Testis (tissue), 2 donors: ENCODE measurements at regions not wholly inside any gene's neighbourhood (a gene's known extent, or its start where the extent isn't known, plus 50 kb on each side); places are given as distances from the start of the nearest gene placed in this dataset.

ENCODE experiments used
- DNase-seq: peaks from one replicate; pipeline ENCODE4 v3.0.0-alpha.2; 2019
- H3K27ac ChIP-seq, 2 donors: fragments of 200-600 bp; sonication (generic); one replicate each; pipeline ENCODE4 v1.5.1; 2019
- H3K27me3 ChIP-seq: fragments of 200-600 bp; sonication (generic); one replicate; pipeline ENCODE4 v1.5.1; 2019
- H3K36me3 ChIP-seq: fragments of 200-600 bp; sonication (generic); one replicate; pipeline ENCODE4 v1.5.1; 2017; ENCODE audit warnings: low read depth; ENCODE audit errors: missing control alignments
- H3K4me1 ChIP-seq: fragments of 200-600 bp; sonication (generic); one replicate; pipeline ENCODE4 v1.5.1; 2019
- H3K4me3 ChIP-seq, 2 donors: fragments of 200-600 bp; sonication (generic); one replicate each; pipeline ENCODE4 v1.5.1; 2017 to 2019
- H3K9me3 ChIP-seq: fragments of 200-600 bp; sonication (generic); one replicate; pipeline ENCODE4 v1.5.1; 2017
- POLR2A ChIP-seq: fragments of 450-650 bp; IDR thresholded peaks from one replicate; pipeline ENCODE4 v1.6.1; 2017; ENCODE audit warnings: antibody characterized with exemption, mild to moderate bottlenecking, moderate library complexity
- WGBS, 2 donors: methylation state at CpG; one replicate each; pipeline ENCODE4 v1.1.5; 2018; 5-methylcytosine and 5-hydroxymethylcytosine counted together
- intact Hi-C: fragments of 100-400 bp; cut with DNase I; formaldehyde crosslinking; loops from one replicate; pipeline ENCODE4 v1.15.1; 2023; ENCODE audit warnings: low total_unique reads
- TF ChIP-seq, protein P1 (sequence below), 3 experiments: fragments of 450-650 bp in 2 of 3; fragments of 200-600 bp in 1 of 3; sonication (generic) in 1 of 3; IDR thresholded peaks; one replicate each; pipeline ENCODE4 v1.5.1; 2016 to 2019; ENCODE audit warnings: antibody characterized with exemption in 3 of 3, mild to moderate bottlenecking in 2 of 3, moderate library complexity in 1 of 3

DNA sequence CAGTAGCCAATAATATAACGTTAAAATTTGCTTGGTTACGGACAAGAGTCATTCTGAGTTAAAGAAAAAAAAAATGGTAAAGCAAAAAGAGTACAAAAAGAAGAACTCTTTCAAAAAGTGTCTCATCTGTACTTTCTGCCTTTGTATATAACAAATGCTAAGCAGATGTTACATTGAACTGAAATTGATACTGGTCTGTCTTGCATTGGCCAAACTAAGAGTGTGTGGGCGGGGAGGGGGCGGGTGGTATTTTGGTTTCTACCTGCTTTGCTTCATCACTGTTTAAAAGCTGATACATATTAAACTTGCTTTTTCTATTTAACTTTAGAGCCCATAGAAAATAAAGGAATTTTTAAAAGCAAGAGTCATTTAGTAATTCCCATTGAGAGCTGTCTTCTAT is 215.0 kb upstream of the THBS1 start:
- H3K27me3 ChIP-seq = no peaks in the 10 kb centered on the region
- DNase-seq = no peak
- intact Hi-C loops = no loop called here
- TF ChIP-seq, protein P1, sequence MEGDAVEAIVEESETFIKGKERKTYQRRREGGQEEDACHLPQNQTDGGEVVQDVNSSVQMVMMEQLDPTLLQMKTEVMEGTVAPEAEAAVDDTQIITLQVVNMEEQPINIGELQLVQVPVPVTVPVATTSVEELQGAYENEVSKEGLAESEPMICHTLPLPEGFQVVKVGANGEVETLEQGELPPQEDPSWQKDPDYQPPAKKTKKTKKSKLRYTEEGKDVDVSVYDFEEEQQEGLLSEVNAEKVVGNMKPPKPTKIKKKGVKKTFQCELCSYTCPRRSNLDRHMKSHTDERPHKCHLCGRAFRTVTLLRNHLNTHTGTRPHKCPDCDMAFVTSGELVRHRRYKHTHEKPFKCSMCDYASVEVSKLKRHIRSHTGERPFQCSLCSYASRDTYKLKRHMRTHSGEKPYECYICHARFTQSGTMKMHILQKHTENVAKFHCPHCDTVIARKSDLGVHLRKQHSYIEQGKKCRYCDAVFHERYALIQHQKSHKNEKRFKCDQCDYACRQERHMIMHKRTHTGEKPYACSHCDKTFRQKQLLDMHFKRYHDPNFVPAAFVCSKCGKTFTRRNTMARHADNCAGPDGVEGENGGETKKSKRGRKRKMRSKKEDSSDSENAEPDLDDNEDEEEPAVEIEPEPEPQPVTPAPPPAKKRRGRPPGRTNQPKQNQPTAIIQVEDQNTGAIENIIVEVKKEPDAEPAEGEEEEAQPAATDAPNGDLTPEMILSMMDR (IDR thresholded peaks at IDR 0.05) = no peak
- TF ChIP-seq POLR2A = no peak
- no peaks in the 10 kb centered on the region for H3K9me3 ChIP-seq
- no peaks in the 10 kb centered on the region for H3K4me1 ChIP-seq
- WGBS, 2 donors = 81 to 88% methylated on average over 4 of the region's 4 CpGs
- no peak overlapping the region for H3K27ac ChIP-seq
- no peak overlapping the region for H3K4me3 ChIP-seq
- H3K36me3 ChIP-seq = no peaks in the 10 kb centered on the region

DNA sequence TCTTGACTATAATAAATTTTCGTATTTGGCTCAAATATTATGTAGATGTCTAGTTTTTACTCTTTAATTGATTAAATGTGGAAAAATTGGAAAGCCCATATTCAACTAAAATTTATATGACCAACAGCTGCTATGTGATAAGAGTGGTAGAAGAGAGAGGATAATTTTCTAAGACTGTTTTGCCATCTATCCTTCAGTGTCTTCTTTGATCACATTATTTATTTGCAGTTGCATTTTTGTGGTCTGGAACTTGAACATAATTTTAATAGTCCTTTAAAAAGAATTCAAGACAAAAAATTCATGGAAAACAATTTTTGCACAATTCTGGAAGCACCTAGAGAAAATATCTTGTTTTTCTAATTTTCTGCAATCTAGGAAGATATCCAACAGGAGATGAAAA is 213.3 kb upstream of the THBS1 start:
- no peaks in the 10 kb centered on the region for H3K36me3 ChIP-seq
- H3K4me1 ChIP-seq = no peaks in the 10 kb centered on the region
- no peak overlapping the region for H3K4me3 ChIP-seq
- no peak overlapping the region for H3K27ac ChIP-seq
- no peaks in the 10 kb centered on the region for H3K9me3 ChIP-seq
- intact Hi-C loops = no loop called here
- TF ChIP-seq, protein P1 (IDR thresholded peaks at IDR 0.05) = no peak
- TF ChIP-seq POLR2A = no peak
- no peak for DNase-seq
- WGBS, 2 donors = 76 to 78% methylated on average over 1 of the region's 1 CpG
- H3K27me3 ChIP-seq = no peaks in the 10 kb centered on the region

DNA sequence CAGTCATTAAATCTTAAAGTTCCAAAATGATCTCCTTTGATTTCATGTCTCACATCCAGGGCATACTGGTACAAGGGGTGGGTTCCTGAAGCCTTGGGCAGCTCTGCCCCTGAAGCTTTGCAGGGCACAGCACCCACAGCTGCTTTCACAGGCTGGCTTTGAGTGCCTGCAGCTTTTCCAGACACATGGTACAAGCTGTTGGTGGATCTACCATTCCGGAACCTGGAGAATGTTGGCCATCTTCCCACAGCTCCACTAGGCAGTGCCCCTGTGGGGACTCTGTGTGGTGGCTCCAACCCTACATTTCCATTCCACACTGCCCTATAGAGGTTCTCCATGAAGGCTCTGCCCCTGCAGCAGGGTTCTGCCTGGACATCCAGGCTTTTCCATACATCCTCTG is 211.1 kb upstream of the THBS1 start:
- 100% methylated on average over 1 of the region's 1 CpG; no CpG with 5 or more reads in 1 of the 2 donors for WGBS, 2 donors
- intact Hi-C loops = no loop called here

DNA sequence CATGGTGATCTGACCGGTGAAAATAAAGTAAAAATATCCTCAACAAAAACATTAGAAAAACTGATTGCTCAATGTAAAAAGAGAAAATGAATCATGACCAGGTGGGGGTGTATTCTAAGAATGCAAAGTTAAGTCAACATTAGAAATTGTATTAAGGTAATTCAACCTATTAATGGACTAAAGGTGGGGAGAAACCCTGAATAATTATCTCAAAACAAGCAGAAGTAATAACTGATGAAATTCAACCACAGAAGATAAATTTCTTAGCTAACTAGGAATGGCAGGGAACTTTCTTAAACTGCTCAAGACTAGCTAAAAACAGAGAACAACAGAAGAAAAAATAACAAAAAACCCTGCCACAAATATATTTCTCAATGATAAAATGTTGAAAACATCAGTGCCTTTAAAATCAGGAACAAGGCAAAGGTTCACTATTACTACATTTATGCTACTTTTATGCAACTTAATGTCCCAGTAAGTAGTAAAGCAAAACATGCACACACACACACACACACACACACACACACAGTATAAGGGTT is 204.4 kb upstream of the THBS1 start:
- no peak for DNase-seq
- Histone ChIP-seq H3K4me1 (no peaks in the 10 kb centered on the region), H3K27me3 (no peaks in the 10 kb centered on the region), H3K27ac (no peak overlapping the region), H3K9me3 (no peaks in the 10 kb centered on the region), H3K4me3 (no peak overlapping the region), H3K36me3 (no peaks in the 10 kb centered on the region)
- TF ChIP-seq POLR2A = no peak
- 79 to 94% methylated on average over 1 of the region's 1 CpG for WGBS, 2 donors
- intact Hi-C loops = no loop called here

More for the DNA sequence above, 211.1 kb upstream of the THBS1 start:
- H3K9me3 ChIP-seq = no peaks in the 10 kb centered on the region
- DNase-seq = no peak
- no peak overlapping the region for H3K27ac ChIP-seq
- H3K4me3 ChIP-seq = no peak overlapping the region
- no peaks in the 10 kb centered on the region for H3K27me3 ChIP-seq
- H3K36me3 ChIP-seq = no peaks in the 10 kb centered on the region
- no peak for TF ChIP-seq POLR2A
- TF ChIP-seq, protein P1 (IDR thresholded peaks at IDR 0.05) = no peak
- H3K4me1 ChIP-seq = no peaks in the 10 kb centered on the region

DNA sequence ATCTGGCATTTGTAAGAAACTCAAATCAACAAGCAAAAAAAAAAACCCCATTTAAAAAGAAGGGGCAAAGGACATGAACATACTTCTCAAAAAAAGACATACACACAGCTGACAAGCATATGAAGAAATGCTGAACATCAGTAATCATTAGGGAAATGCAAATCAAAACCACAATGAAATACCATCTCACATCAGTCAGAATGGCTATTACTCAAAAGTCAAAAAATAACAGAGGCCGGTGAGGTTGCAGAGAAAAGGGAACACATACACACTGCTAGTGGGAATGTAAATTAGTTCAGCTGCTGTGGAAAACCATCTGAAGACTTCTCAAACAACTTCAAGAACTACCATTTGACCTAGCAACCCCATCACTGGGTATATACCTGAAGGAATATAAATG is 199.4 kb upstream of the THBS1 start:
- no peaks in the 10 kb centered on the region for H3K27me3 ChIP-seq
- H3K36me3 ChIP-seq = no peaks in the 10 kb centered on the region
- TF ChIP-seq, protein P1 (IDR thresholded peaks at IDR 0.05) = no peak
- no peaks in the 10 kb centered on the region for H3K9me3 ChIP-seq
- H3K27ac ChIP-seq = no peak overlapping the region
- H3K4me1 ChIP-seq = no peaks in the 10 kb centered on the region
- intact Hi-C loops = no loop called here
- WGBS, 2 donors = 81 to 85% methylated on average over 1 of the region's 1 CpG
- DNase-seq = no peak
- H3K4me3 ChIP-seq = no peak overlapping the region
